GM20000 (cell line): ENCODE measurements at regions not wholly inside any gene's neighbourhood (a gene's known extent, or its start where the extent isn't known, plus 50 kb on each side); places are given as distances from the start of the nearest gene placed in this dataset.

Experiments used
- DNase-seq: peaks from one replicate; pipeline ENCODE4 v3.0.0; 2012; ENCODE audit warnings: low spot score
- CTCF ChIP-seq: IDR thresholded peaks from 2 replicates; pipeline ENCODE4 v1.5.1; 2012; ENCODE audit warnings: mild to moderate bottlenecking, control low read depth; ENCODE audit errors: extremely low read depth, missing control alignments

DNA sequence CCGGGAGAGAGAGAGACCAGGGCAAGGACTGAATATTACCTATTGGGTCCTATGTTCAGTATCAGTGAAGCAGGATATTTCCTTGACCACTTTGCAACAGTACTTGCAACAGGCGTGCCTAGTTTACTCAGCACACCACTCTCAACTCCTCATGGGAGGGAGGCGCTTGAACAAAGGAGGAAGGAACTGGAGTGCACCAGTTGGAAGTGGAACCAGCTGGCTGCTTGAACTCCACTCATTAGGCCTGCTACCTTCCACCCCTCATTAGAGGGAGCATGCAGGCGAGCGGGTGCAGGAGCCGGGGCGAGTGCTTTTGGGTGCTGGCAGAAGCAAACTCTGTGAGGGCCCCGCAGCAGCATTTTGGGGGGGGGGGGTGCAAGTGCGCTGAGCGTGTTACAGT lies 1369.6 kb upstream of the RAG2 start:
- TF ChIP-seq CTCF, result no peak
- DNase-seq, result no peak

- TF ChIP-seq CTCF, result no peak
Observed at GRCh38 chr11:37963440-37963839, 1365.4 kb upstream of the RAG2 start.

GRCh38 chr11:37957717-37958116 lies 1359.7 kb upstream of the RAG2 start:
- TF ChIP-seq CTCF, result no peak
- DNase-seq, result no peak

More at GRCh38 chr11:37963440-37963839, 1365.4 kb upstream of the RAG2 start:
- no peak for DNase-seq

GRCh38 chr11:37951996-37952395 lies 1354.0 kb upstream of the RAG2 start:
- no peak for DNase-seq
- no peak for TF ChIP-seq CTCF

- TF ChIP-seq CTCF, result no peak
- no peak for DNase-seq
Observed at GRCh38 chr11:37948258-37948657, 1350.2 kb upstream of the RAG2 start.

DNA sequence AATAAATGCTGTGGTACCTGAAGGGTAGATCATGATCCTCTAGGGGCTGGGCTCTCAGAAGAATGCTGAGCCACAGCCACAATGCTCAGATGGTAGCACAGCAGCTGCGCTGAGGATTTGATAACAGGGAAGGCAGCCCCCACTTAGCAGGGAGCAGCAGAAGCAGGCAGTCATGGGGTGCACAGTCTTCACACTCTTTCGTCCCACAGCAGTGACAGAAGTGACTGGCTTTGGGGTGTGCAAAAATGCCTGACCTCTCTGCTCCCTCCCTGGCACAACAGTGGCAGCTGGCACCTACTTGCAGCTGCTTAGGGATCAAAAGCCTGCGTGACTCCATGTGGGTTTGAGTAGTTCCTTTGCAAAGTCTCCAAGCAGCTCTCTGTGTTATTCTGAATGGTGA lies 1349.8 kb upstream of the RAG2 start:
- DNase-seq, result no peak
- TF ChIP-seq CTCF, result no peak

DNA sequence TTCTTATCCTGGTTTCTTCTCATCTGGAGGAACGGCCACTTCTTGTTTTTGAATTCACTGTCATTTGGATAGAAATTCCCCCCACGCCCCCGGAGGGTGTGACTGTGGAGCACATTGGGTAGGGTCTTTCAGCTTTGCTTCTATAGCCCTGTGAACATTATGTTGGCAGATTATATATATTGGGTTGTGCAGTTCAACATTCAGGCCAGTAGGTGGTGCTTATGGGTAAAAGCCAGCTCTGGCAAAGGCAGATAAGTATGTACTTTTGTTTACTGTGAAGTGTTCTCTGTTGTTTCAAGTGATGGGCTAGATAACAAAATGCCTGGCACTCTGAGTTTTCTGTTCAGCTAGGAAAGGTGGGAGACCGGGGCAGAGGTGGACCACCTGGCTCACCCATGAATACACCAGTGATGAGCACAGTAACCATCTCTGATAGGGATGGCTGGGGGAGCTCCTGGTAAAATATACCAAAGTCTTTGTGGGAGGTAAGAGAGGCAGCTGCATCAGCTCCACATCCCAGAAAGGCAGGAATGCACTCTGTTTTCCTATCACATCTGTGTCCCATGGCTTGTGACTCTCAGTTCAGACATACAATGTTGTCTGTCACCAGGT lies 1348.2 kb upstream of the RAG2 start:
- TF ChIP-seq CTCF, result peak; percentile 56
- DNase-seq, result peak; percentile 4
